GM12891 (cell line): ENCODE measurements at regions not wholly inside any gene's neighbourhood (a gene's known extent, or its start where the extent isn't known, plus 50 kb on each side); places are given as distances from the start of the nearest gene placed in this dataset.

Experiments
- PAX5 ChIP-seq: IDR thresholded peaks from 2 replicates; pipeline ENCODE4 v1.6.1; 2011; ENCODE audit warnings: low read length, moderate library complexity, mild to moderate bottlenecking; ENCODE audit not compliant: insufficient read depth, severe bottlenecking
- POLR2A ChIP-seq: IDR thresholded peaks from 2 replicates; pipeline ENCODE4 v1.6.1; 2011; ENCODE audit warnings: low read depth, low read length, control low read depth
- POLR2AphosphoS5 ChIP-seq: IDR thresholded peaks from 2 replicates; pipeline ENCODE4 v1.6.1; 2011; ENCODE audit warnings: low read depth, low read length, control low read depth
- SPI1 ChIP-seq: IDR thresholded peaks from 2 replicates; pipeline ENCODE4 v1.6.1; 2011; ENCODE audit warnings: low read depth, low read length, control low read depth
- TAF1 ChIP-seq: IDR thresholded peaks from 2 replicates; pipeline ENCODE4 v1.6.1; 2011; ENCODE audit warnings: low read depth, low read length, control low read depth

DNA sequence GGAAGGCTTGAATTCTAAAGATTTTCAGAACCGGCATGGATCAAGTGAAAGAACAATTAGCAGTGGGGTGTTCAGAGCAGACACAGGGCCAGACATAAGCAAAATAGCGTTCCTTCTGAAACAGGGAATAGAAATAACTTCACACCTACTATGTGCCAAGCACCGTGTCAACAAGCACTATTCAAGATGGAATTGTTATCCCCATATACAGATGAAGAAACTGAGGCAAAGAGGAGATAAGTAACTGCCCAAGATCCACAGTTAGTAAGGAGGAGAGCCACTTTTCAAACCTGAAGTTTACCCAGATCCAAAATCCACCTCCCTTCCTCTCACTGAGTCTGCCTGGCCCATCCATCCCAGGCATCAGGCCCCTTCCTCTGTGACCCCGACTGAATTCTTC is 73.6 kb upstream of the PIK3CG start:
- TF ChIP-seq POLR2A: no peak
- TF ChIP-seq TAF1: no peak
- no peak for TF ChIP-seq PAX5
- TF ChIP-seq POLR2AphosphoS5: no peak
- no peak for TF ChIP-seq SPI1
